ENCODE measurements at regions not wholly inside any gene's neighbourhood (a gene's known extent, or its start where the extent isn't known, plus 50 kb on each side); places are given as distances from the start of the nearest gene placed in this dataset.

GRCh38 chr4:55177461-55177860 lies 52.1 kb upstream of the KDR start:
- TF ChIP-seq POLR2A (IDR thresholded peaks at IDR 0.05) (no peak), CTCF (IDR thresholded peaks at IDR 0.05) (no peak)

Measured in body of pancreas (tissue), 4 donors.